ENCODE measurements at regions not wholly inside any gene's neighbourhood (a gene's known extent, or its start where the extent isn't known, plus 50 kb on each side); places are given as distances from the start of the nearest gene placed in this dataset.

GRCh38 chr18:8525692-8526091 lies 83.5 kb upstream of the RAB12 start:
- H3K9ac ChIP-seq (replicated peaks; ENCODE audit: extremely low read depth, insufficient read depth, low read length): no peak overlapping the region
- intact Hi-C loops (cut with micrococcal nuclease) (no loop called here), dilution Hi-C loops (cut with MboI; ENCODE audit: extremely low pct_ligation_motif_present, low sequenced_read_pairs) (no loop called here)
- no peaks in the 10 kb centered on the region for H3K79me2 ChIP-seq (ENCODE audit: control insufficient read depth, insufficient read depth, low read length)
- no peak overlapping the region for H3K4me2 ChIP-seq (ENCODE audit: insufficient read depth, low read length)
- no peak overlapping the region for H2AFZ ChIP-seq (ENCODE audit: low read depth, low read length)
- DNase-seq (ENCODE audit: low read depth, low spot score) (no peak), FAIRE-seq (no peak)
- H4K20me1 ChIP-seq (replicated peaks; ENCODE audit: control insufficient read depth, extremely low read depth, insufficient read depth, low read length): no peaks in the 10 kb centered on the region
- no peaks in the 10 kb centered on the region for H3K27me3 ChIP-seq (ENCODE audit: control insufficient read depth in 2 of 2, insufficient read depth in 2 of 2, low read length in 2 of 2)
- no peaks in the 10 kb centered on the region for H3K9me3 ChIP-seq (replicated peaks; ENCODE audit: control insufficient read depth, insufficient read depth, low read length)
- TF ChIP-seq EZH2 (IDR thresholded peaks at IDR 0.05; ENCODE audit: borderline replicate concordance, low read depth, low read length, severe bottlenecking): no peak
- TF ChIP-seq, protein P1, sequence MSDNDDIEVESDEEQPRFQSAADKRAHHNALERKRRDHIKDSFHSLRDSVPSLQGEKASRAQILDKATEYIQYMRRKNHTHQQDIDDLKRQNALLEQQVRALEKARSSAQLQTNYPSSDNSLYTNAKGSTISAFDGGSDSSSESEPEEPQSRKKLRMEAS (IDR thresholded peaks at IDR 0.05; ENCODE audit: insufficient read depth, insufficient read length): no peak
- TF ChIP-seq POLR2A (IDR thresholded peaks at IDR 0.05; ENCODE audit: low read depth, low read length): no peak
- no peak for TF ChIP-seq POLR2AphosphoS5 (IDR thresholded peaks at IDR 0.05; ENCODE audit: insufficient read depth, low read depth, low read length)
- TF ChIP-seq JUN (IDR thresholded peaks at IDR 0.05; ENCODE audit: borderline replicate concordance, insufficient read depth, insufficient read length, low read depth): no peak
- no peak for TF ChIP-seq GATA2 (IDR thresholded peaks at IDR 0.05; ENCODE audit: insufficient read depth, insufficient read length, low read depth, low read length)
- TF ChIP-seq CTCF (IDR thresholded peaks at IDR 0.05; ENCODE audit: extremely low read depth in 1 of 2, insufficient read depth in 1 of 2, low read depth in 1 of 2, low read length in 2 of 2): peak in 1 of 2 donors; percentile 11
- POLR2A ChIA-PET: no interaction called here
- no TSS peak for BruUV-seq (replicated peaks)
- no peak overlapping the region for H3K4me3 ChIP-seq (replicated peaks in 1 of 3; ENCODE audit: insufficient read depth in 1 of 3, low read depth in 1 of 3, low read length in 3 of 3)
- no peaks in the 10 kb centered on the region for H3K9me1 ChIP-seq (replicated peaks; ENCODE audit: control insufficient read depth, extremely low read depth, insufficient read depth, low read length)
- no peak overlapping the region for H3K27ac ChIP-seq (ENCODE audit: insufficient read depth, low read depth, low read length)
- H3K4me1 ChIP-seq (ENCODE audit: control insufficient read depth, extremely low read depth, insufficient read depth, low read length): no peaks in the 10 kb centered on the region
- CTCF ChIA-PET: interaction anchor here (1.0 to 1.5 kb wide), 3 partner anchors 47 to 462 kb away, joined by 3 to 4 read pairs (median 3); no protein-coding TSS in a partner anchor
- no peaks in the 10 kb centered on the region for H3K36me3 ChIP-seq (ENCODE audit: control insufficient read depth in 2 of 2, extremely low read depth in 1 of 2, insufficient read depth in 2 of 2, low read length in 2 of 2)
